Tibial nerve (tissue), 4 donors: ENCODE measurements at regions not wholly inside any gene's neighbourhood (a gene's known extent, or its start where the extent isn't known, plus 50 kb on each side); places are given as distances from the start of the nearest gene placed in this dataset.

Source experiments
- EP300 ChIP-seq, 2 donors: sonication (generic); formaldehyde crosslinking; IDR thresholded peaks; one replicate each; pipeline ENCODE4 v1.6.1; 2017; ENCODE audit warnings: antibody characterized with exemption in 2 of 2, mild to moderate bottlenecking in 1 of 2
- POLR2A ChIP-seq, 2 donors: fragments of 450-650 bp; IDR thresholded peaks; one replicate each; pipeline ENCODE4 v1.6.1; 2017; ENCODE audit warnings: antibody characterized with exemption in 2 of 2, mild to moderate bottlenecking in 2 of 2, moderate library complexity in 2 of 2
- TF ChIP-seq, protein P1 (sequence below), 5 experiments: fragments of 200-600 bp in 3 of 5; fragments of 450-650 bp in 2 of 5; sonication (generic) in 3 of 5; IDR thresholded peaks; one replicate each; pipeline ENCODE4 v1.5.1; 2016 to 2019; ENCODE audit warnings: antibody characterized with exemption in 5 of 5, mild to moderate bottlenecking in 3 of 5, moderate library complexity in 2 of 5

DNA sequence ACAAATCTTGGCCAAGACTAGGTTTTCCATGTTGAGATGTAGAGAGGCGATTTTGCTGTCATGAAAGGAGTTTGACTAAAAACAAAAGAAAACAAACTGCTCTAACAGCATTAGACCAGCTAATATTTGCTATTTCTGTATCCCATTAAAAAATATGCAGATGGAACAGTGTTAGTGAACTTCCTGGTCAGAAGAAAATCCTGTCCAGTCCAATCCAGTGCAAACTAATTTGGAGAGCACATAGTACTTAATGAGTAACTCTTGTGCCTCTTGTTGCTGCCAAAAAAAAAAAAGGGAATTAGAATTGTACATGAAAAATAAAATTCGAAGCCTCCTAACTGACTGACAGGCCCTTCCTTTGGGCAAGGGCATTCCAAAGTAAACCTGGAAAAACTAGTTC lies 298.8 kb downstream of the ETNK1 start:
- TF ChIP-seq POLR2A (IDR thresholded peaks at IDR 0.05) (no peak), EP300 (IDR thresholded peaks at IDR 0.05) (no peak)
- TF ChIP-seq, protein P1, sequence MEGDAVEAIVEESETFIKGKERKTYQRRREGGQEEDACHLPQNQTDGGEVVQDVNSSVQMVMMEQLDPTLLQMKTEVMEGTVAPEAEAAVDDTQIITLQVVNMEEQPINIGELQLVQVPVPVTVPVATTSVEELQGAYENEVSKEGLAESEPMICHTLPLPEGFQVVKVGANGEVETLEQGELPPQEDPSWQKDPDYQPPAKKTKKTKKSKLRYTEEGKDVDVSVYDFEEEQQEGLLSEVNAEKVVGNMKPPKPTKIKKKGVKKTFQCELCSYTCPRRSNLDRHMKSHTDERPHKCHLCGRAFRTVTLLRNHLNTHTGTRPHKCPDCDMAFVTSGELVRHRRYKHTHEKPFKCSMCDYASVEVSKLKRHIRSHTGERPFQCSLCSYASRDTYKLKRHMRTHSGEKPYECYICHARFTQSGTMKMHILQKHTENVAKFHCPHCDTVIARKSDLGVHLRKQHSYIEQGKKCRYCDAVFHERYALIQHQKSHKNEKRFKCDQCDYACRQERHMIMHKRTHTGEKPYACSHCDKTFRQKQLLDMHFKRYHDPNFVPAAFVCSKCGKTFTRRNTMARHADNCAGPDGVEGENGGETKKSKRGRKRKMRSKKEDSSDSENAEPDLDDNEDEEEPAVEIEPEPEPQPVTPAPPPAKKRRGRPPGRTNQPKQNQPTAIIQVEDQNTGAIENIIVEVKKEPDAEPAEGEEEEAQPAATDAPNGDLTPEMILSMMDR (IDR thresholded peaks at IDR 0.05): no peak
